Glutamatergic neuron (in vitro differentiated cells): ENCODE measurements at regions not wholly inside any gene's neighbourhood (a gene's known extent, or its start where the extent isn't known, plus 50 kb on each side); places are given as distances from the start of the nearest gene placed in this dataset.

ENCODE experiments used
- DNase-seq: peaks from one replicate; pipeline ENCODE4 v3.0.0; 2022
- H3K27ac Mint-ChIP-seq: one replicate; pipeline ENCODE4 v1.8.0; 2020; ENCODE audit warnings: mild to moderate bottlenecking, mixed read lengths, inconsistent platforms; ENCODE audit not compliant: unreplicated experiment
- H3K27me3 Mint-ChIP-seq: one replicate; pipeline ENCODE4 v1.8.0; 2020; ENCODE audit warnings: mild to moderate bottlenecking, moderate library complexity, mixed read lengths, inconsistent platforms; ENCODE audit not compliant: unreplicated experiment
- H3K36me3 Mint-ChIP-seq: one replicate; pipeline ENCODE4 v1.8.0; 2020; ENCODE audit warnings: mild to moderate bottlenecking, mixed read lengths, inconsistent platforms; ENCODE audit not compliant: unreplicated experiment
- H3K4me1 Mint-ChIP-seq: one replicate; pipeline ENCODE4 v1.8.0; 2020; ENCODE audit warnings: mild to moderate bottlenecking, low read depth, mixed read lengths, inconsistent platforms; ENCODE audit not compliant: unreplicated experiment
- H3K4me3 Mint-ChIP-seq: one replicate; pipeline ENCODE4 v1.8.0; 2020; ENCODE audit warnings: mild to moderate bottlenecking, mixed read lengths, inconsistent platforms; ENCODE audit not compliant: unreplicated experiment
- H3K9me3 Mint-ChIP-seq: one replicate; pipeline ENCODE4 v1.8.0; 2020; ENCODE audit warnings: mild to moderate bottlenecking, moderate library complexity, mixed read lengths, inconsistent platforms; ENCODE audit not compliant: unreplicated experiment
- CTCF ChIP-seq: fragments of 200-600 bp; sonication (generic); IDR thresholded peaks from one replicate; pipeline ENCODE4 v1.5.0; 2021; ENCODE audit not compliant: partially characterized antibody, unreplicated experiment

GRCh38 chr13:54573186-54573585 is 1544.6 kb downstream of the OLFM4 start:
- H3K4me3 Mint-ChIP-seq = no peak overlapping the region
- H3K9me3 Mint-ChIP-seq = peaks cover 5% of the 10 kb centered on the region
- H3K36me3 Mint-ChIP-seq = no peaks in the 10 kb centered on the region
- no peak for TF ChIP-seq CTCF
- peak overlapping the region; percentile 36 for H3K27ac Mint-ChIP-seq
- DNase-seq = no peak
- no peaks in the 10 kb centered on the region for H3K27me3 Mint-ChIP-seq
- no peaks in the 10 kb centered on the region for H3K4me1 Mint-ChIP-seq

- no peaks in the 10 kb centered on the region for H3K36me3 Mint-ChIP-seq
Observed at GRCh38 chr13:54574791-54575190, 1546.2 kb downstream of the OLFM4 start.

GRCh38 chr13:54591540-54591939 is 1562.9 kb downstream of the OLFM4 start:
- Mint-ChIP-seq H3K27ac (no peak overlapping the region), H3K4me3 (no peak overlapping the region), H3K36me3 (no peaks in the 10 kb centered on the region), H3K9me3 (peaks cover 6% of the 10 kb centered on the region), H3K27me3 (no peaks in the 10 kb centered on the region), H3K4me1 (peaks cover 5% of the 10 kb centered on the region)
- no peak for DNase-seq
- no peak for TF ChIP-seq CTCF

More at GRCh38 chr13:54574791-54575190, 1546.2 kb downstream of the OLFM4 start:
- no peaks in the 10 kb centered on the region for H3K27me3 Mint-ChIP-seq
- H3K27ac Mint-ChIP-seq = no peak overlapping the region
- no peak for DNase-seq
- no peak for TF ChIP-seq CTCF
- no peak overlapping the region for H3K4me3 Mint-ChIP-seq
- H3K4me1 Mint-ChIP-seq = no peaks in the 10 kb centered on the region
- H3K9me3 Mint-ChIP-seq = peaks cover 5% of the 10 kb centered on the region

- H3K9me3 Mint-ChIP-seq = peaks cover 6% of the 10 kb centered on the region
- H3K4me1 Mint-ChIP-seq = peaks cover 4% of the 10 kb centered on the region
- TF ChIP-seq CTCF = no peak
- no peak overlapping the region for H3K4me3 Mint-ChIP-seq
- H3K27ac Mint-ChIP-seq = no peak overlapping the region
- H3K36me3 Mint-ChIP-seq = no peaks in the 10 kb centered on the region
- DNase-seq = no peak
- no peaks in the 10 kb centered on the region for H3K27me3 Mint-ChIP-seq
Observed at GRCh38 chr13:54592201-54592600, 1563.6 kb downstream of the OLFM4 start.

GRCh38 chr13:54593504-54593903 is 1564.9 kb downstream of the OLFM4 start:
- DNase-seq = no peak
- Mint-ChIP-seq H3K27me3 (no peaks in the 10 kb centered on the region), H3K4me1 (peaks cover 4% of the 10 kb centered on the region), H3K27ac (no peak overlapping the region), H3K36me3 (no peaks in the 10 kb centered on the region), H3K4me3 (no peak overlapping the region), H3K9me3 (peaks cover 6% of the 10 kb centered on the region)
- no peak for TF ChIP-seq CTCF
